Progenitor cell of endocrine pancreas (in vitro differentiated cells): ENCODE measurements at regions not wholly inside any gene's neighbourhood (a gene's known extent, or its start where the extent isn't known, plus 50 kb on each side); places are given as distances from the start of the nearest gene placed in this dataset.
"Not testable (repeated sequence)": the region's sequence is repeated elsewhere in the genome, so short reads cannot be mapped to it uniquely, and the experiment has no call there.

Source experiments
- DNase-seq: peaks from one replicate; pipeline ENCODE4 v3.0.0; 2021; ENCODE audit warnings: low spot score; ENCODE audit not compliant: unreplicated experiment
- H3K27ac Mint-ChIP-seq: 2 replicates; pipeline ENCODE4 v1.8.0; 2021; ENCODE audit warnings: mild to moderate bottlenecking, moderate library complexity, mixed read lengths
- H3K27me3 Mint-ChIP-seq: 2 replicates; pipeline ENCODE4 v1.8.0; 2021; ENCODE audit warnings: mixed read lengths
- H3K36me3 Mint-ChIP-seq: 2 replicates; pipeline ENCODE4 v1.8.0; 2022; ENCODE audit warnings: mixed read lengths; ENCODE audit not compliant: insufficient read depth
- H3K4me1 Mint-ChIP-seq: 2 replicates; pipeline ENCODE4 v1.8.0; 2021; ENCODE audit warnings: low read depth, mixed read lengths
- H3K4me3 Mint-ChIP-seq: 2 replicates; pipeline ENCODE4 v1.8.0; 2021; ENCODE audit warnings: low read depth, mild to moderate bottlenecking, moderate library complexity, mixed read lengths
- H3K9me3 Mint-ChIP-seq: 2 replicates; pipeline ENCODE4 v1.8.0; 2021; ENCODE audit warnings: low read depth, mixed read lengths
- CTCF ChIP-seq: fragments of 200-600 bp; sonication (generic); IDR thresholded peaks from one replicate; pipeline ENCODE4 v1.5.0; 2021; ENCODE audit warnings: antibody characterized with exemption, mild to moderate bottlenecking; ENCODE audit not compliant: unreplicated experiment

DNA sequence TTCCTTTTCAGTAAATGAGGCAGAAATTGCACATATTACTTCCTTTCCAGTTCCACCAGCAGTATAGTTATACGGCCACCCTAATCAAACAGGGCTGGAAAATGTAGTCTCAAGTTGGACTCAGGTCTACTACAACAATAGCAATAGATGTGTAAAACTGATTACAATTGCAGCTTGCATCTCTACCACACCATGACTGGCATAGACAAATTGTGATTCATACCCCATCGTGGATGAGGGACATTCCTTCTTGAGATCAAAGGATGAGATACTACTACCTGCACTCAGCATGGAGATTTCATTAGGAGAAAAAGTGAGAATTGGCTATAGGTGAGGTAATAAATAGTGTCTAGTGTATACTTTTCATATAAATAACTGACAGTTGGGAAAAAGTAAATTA lies 1220.8 kb downstream of the TYW1 start:
- Mint-ChIP-seq H3K4me3 (no peak overlapping the region), H3K27ac (no peak overlapping the region), H3K4me1 (peaks cover 1% of the 10 kb centered on the region), H3K27me3 (no peaks in the 10 kb centered on the region), H3K36me3 (peaks cover 1% of the 10 kb centered on the region), H3K9me3 (peaks cover 8% of the 10 kb centered on the region)
- no peak for TF ChIP-seq CTCF
- no peak for DNase-seq

- Mint-ChIP-seq H3K27ac (no peak overlapping the region), H3K27me3 (no peaks in the 10 kb centered on the region), H3K4me3 (no peak overlapping the region), H3K9me3 (peaks cover 8% of the 10 kb centered on the region), H3K36me3 (peaks cover 1% of the 10 kb centered on the region), H3K4me1 (peaks cover 1% of the 10 kb centered on the region)
- TF ChIP-seq CTCF, result no peak
- no peak for DNase-seq
These were observed 1221.8 kb downstream of the TYW1 start for GRCh38 chr7:68218461-68218860.

DNA sequence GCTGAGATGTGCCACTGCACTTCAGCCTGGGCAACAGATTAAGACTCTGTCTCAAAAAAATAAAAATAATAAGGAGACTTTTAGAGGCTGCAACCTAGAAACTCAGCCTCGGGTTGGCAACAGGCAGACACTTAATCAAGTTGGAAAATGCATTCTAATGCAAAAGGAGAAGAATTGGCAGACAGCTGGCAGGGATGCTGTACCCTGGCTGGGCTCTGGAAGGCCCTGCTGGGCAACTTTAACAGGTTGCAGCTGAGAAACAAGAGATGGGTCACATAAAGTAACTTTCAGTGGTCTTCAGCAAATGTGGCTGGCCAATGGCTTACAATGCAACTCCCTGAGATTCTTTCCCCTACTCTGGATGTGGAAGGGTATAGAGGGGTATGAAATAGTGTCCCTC lies 1225.7 kb downstream of the TYW1 start:
- DNase-seq, result no peak
- Mint-ChIP-seq H3K9me3 (peaks cover 8% of the 10 kb centered on the region), H3K4me3 (no peak overlapping the region)

GRCh38 chr7:68224041-68224741 lies 1227.6 kb downstream of the TYW1 start:
- no peak for TF ChIP-seq CTCF
- Mint-ChIP-seq H3K36me3 (no peaks in the 10 kb centered on the region), H3K4me1 (peaks cover 9% of the 10 kb centered on the region), H3K9me3 (no peaks in the 10 kb centered on the region), H3K27ac (no peak overlapping the region), H3K4me3 (no peak overlapping the region), H3K27me3 (no peaks in the 10 kb centered on the region)
- DNase-seq, result no peak

More for the DNA sequence above, 1225.7 kb downstream of the TYW1 start:
- peaks cover 1% of the 10 kb centered on the region for H3K36me3 Mint-ChIP-seq
- H3K27ac Mint-ChIP-seq, result no peak overlapping the region
- H3K27me3 Mint-ChIP-seq, result no peaks in the 10 kb centered on the region
- peaks cover 9% of the 10 kb centered on the region for H3K4me1 Mint-ChIP-seq
- no peak for TF ChIP-seq CTCF

GRCh38 chr7:68231011-68231410 lies 1234.4 kb downstream of the TYW1 start:
- H3K36me3 Mint-ChIP-seq, H3K27me3 Mint-ChIP-seq, H3K4me1 Mint-ChIP-seq, DNase-seq, H3K9me3 Mint-ChIP-seq, H3K27ac Mint-ChIP-seq, H3K4me3 Mint-ChIP-seq: not testable (repeated sequence)

DNA sequence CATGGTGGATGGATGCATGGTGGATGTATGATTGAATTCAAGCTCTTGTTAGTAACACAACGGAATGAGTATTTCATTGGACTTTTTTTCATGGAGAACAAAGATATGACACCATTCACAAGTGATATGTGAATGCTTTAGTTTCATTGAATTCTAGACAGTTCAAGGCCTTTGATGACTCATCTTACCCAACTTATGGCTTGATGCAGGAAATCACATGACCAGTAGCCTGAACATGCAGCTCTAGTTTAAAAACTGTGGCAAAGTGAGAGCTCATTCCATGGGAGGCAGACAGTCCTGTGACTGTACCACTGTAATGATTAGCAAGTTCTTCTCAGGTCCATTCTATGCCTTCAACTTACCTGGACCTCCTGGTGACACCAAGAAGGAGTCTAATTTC lies 1239.3 kb downstream of the TYW1 start:
- TF ChIP-seq CTCF, result no peak
- H3K27me3 Mint-ChIP-seq, result no peaks in the 10 kb centered on the region
- H3K9me3 Mint-ChIP-seq, result peaks cover 5% of the 10 kb centered on the region

More for the DNA sequence above, 1239.3 kb downstream of the TYW1 start:
- Mint-ChIP-seq H3K36me3 (no peaks in the 10 kb centered on the region), H3K4me3 (no peak overlapping the region), H3K27ac (no peak overlapping the region), H3K4me1 (peaks cover 12% of the 10 kb centered on the region)
- DNase-seq, result no peak
